HTR-8/SVneo (cell line): ENCODE measurements at regions not wholly inside any gene's neighbourhood (a gene's known extent, or its start where the extent isn't known, plus 50 kb on each side); places are given as distances from the start of the nearest gene placed in this dataset.
"Not testable (repeated sequence)": the region's sequence is repeated elsewhere in the genome, so short reads cannot be mapped to it uniquely, and the experiment has no call there.

Experiments
- DNase-seq: peaks from one replicate; pipeline ENCODE4 v3.0.0; 2011; ENCODE audit warnings: low spot score, mixed read lengths; ENCODE audit not compliant: insufficient read length
- FAIRE-seq: peaks from 2 replicates; lab custom pipeline; 2011; peaks lifted over from hg19 to GRCh38; lab: Jason Lieb, UNC

- FAIRE-seq, result no peak
- DNase-seq, result no peak
These were observed 616.7 kb downstream of the TDRD15 start for GRCh38 chr2:21740484-21740883.

DNA sequence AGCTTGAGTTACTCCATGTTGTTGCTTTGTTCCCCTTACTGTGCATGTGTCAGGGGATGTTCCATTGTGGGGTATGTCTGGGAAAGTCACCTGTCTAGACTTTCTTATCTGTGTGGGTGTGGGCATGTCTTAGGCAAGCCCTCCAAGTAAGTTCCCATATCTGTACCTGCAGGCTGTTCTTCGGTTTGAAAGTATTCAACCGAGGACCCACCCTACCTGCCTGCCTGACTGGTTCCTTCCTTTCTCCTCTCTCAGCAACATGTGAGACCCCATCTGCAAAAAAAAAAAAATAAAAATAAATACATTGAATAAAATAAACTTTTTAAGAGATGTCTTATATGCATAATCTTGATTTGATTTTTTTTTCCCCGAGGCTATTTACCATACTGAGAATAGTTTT, 622.7 kb downstream of the TDRD15 start:
- no peak for FAIRE-seq
- no peak for DNase-seq

GRCh38 chr2:21748501-21748900, 624.7 kb downstream of the TDRD15 start:
- FAIRE-seq, result no peak

GRCh38 chr2:21754164-21754788, 630.5 kb downstream of the TDRD15 start:
- DNase-seq (peak; percentile 4), FAIRE-seq (no peak)

More at GRCh38 chr2:21748501-21748900, 624.7 kb downstream of the TDRD15 start:
- DNase-seq, result no peak

DNA sequence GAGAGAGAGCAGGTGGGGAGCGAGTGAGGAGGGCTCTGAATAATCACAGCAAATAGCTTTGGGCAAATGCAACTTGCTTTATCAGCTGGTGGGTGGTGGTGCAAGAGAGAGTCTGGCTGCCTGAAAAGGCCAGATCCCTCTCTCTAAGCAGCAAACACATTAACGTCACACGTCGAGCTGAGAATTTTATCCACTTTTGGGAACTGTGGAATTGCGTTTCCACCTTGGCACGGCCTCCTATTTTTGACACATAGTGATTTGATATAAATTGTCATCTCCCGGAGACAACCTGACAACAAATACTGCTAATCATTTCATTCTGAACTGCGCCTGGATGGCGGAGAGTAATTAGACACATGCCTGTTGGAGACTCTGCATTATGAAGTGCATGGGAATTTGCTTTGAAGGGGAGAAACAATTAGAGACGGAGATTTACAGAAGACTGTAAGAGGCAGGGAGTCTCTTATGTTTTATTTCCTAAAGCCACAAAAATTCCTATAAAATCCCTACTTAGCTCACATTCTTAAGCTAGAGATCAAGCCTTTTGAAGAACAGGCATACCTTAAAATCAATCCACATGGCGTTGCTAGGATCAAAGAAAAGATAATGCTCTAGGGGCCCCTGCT, 634.1 kb downstream of the TDRD15 start:
- FAIRE-seq, result no peak
- DNase-seq, result no peak

DNA sequence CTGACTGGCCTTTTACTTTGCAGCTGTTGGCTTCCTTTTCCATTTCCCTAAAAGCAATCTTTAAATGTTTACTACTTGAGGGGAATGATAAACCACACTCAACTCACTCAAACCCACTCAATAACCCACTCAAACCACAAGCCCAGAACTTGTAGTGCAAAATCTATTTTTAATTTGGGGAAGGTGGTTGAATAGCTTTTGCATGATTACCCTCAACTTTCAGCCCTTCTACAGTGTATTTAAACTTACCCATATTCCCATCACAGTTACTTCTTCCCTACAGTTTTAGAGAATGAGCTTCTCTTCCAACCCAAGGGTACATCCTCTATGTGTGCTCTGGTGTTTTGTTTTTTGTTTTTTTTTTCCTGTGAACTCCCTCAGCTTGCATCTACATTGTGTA, 636.1 kb downstream of the TDRD15 start:
- no peak for FAIRE-seq
- no peak for DNase-seq

DNA sequence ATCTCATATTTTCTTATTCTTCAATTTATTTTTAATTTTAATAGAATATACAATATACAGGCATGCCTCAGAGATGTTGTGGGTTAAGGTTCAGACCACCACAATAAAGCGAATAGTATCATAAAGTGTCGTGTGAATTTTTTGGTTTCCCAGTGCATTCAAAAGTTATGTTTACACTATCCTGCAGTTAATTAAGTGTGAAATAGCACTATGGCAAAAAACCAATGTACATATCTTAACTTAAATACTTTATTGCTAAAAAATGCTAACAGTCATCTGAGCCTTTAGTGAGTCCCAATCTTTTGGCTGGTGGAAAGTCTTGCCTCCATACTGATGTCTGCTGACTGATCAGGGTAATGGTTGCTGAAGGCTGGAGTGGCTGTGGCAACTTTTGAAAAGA, 637.6 kb downstream of the TDRD15 start:
- no peak for FAIRE-seq

DNA sequence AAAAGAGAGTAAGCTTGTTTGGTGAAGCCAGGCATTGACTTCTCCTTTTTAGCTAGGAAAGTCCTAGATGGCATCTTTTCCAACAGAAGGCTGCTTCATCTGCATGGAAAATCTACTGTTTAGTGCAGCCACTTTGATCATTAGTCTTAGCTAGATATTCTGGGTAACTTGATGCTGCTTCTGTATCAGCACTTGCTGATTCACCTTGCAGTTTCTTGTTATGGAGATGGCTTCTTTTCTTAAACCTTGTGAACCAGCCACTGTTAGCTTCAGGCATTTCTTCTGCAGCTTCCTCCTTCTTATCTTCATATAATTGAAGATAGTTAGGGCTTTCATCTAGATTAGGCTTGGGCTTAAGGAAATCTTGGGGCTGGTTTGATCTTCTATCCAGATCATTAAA, 639.7 kb downstream of the TDRD15 start:
- FAIRE-seq (no peak), DNase-seq (no peak)

More for the DNA sequence above, 637.6 kb downstream of the TDRD15 start:
- no peak for DNase-seq

GRCh38 chr2:21770787-21771186, 647.0 kb downstream of the TDRD15 start:
- DNase-seq (no peak), FAIRE-seq (no peak)

GRCh38 chr2:21772624-21773023, 648.9 kb downstream of the TDRD15 start:
- DNase-seq (peak; percentile 18), FAIRE-seq (no peak)

GRCh38 chr2:21773168-21773567, 649.4 kb downstream of the TDRD15 start:
- FAIRE-seq (no peak), DNase-seq (no peak)

DNA sequence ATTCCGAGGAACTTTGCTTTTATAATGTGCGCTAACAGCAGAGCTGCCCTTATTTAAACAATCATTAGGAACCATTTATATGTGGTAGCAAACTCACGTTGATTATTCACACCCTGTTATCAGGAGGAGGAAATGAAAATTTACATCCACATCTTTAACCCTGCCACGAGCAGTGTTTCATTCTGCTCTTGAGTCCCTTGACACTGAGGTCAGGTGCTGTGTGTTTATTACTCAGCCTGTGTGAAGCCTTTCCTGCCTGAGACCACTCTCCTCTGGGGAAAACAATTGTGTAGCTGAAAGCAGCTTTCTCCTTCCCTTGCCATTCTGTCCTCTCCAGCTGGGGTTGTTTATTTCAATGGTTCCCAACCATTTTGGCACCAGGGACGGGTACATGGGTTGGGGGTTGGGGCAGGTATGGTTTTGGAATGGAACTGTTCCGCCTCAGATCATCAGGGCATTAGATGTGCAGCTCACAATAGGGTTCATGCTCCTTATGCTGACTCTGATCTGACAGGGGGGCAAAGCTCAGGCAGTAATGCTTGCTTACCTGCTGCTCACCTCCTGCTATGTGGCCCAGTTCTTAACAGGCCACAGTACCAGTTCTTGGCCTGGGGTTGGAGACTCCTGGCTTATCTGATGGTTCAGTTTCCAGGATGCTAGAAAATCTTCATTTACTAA, 651.1 kb downstream of the TDRD15 start:
- DNase-seq (no peak), FAIRE-seq (no peak)

GRCh38 chr2:21779786-21780185, 656.0 kb downstream of the TDRD15 start:
- DNase-seq (no peak), FAIRE-seq (no peak)

- no peak for FAIRE-seq
- no peak for DNase-seq
These were observed 658.2 kb downstream of the TDRD15 start for GRCh38 chr2:21781962-21782361.

DNA sequence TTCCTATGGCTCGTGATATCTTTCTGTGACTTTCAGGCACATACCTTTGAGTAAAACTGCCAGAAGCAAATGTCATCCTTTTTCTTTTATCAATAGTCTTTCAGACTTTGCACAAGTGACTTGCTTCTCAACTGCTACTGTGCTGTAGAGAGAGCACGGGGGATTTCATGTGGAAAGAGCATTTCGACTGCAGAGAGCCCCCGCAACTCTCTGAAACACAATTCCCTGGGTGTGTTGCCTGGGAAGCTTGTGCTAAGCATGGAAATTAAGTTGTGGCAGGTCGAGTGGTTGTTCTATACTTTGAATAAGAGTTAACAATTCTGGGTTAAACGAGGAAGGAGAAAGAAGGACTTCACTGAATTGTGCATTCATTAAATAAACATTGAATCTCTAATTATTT, 659.1 kb downstream of the TDRD15 start:
- FAIRE-seq (no peak), DNase-seq (no peak)

DNA sequence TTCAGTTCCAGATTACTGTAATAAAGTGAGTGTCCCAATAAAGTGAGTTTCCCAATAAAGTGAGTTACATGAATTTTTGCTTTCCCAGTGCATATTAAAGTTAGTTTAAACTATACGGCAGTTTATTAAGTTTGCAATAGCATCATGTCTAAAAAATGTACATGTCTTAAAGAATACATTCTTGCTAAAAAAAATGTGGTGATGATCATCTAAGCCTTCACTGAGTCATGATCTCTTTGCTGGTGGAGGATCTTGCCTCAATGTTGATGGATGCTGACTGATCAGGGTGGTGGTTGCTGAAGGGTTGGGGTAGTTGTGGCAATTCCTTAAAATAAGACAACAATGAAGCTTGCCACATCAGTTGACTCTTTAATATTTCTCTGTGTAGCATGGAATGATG, 664.2 kb downstream of the TDRD15 start:
- DNase-seq (no peak), FAIRE-seq (no peak)

DNA sequence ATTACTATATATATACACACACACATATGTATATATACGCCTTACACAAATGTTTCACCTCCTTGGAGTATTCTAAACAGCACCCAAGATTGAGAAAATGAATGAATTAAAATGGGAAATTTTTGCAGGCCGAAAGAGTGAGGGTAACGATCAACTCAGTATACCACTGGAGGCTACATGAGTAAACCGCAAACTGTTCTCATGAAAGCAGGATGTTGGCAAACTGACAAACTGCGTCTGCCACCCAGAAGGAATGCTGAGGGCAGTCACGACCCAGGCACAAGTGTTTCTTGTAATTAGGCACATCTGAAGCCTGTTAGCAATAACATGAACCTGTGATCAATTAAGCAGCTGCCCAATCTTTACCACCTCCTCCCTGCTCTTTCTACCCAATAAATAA, 666.5 kb downstream of the TDRD15 start:
- not testable (repeated sequence) for DNase-seq, FAIRE-seq

- DNase-seq, result no peak
- FAIRE-seq, result no peak
These were observed 668.8 kb downstream of the TDRD15 start for GRCh38 chr2:21792571-21792970.

DNA sequence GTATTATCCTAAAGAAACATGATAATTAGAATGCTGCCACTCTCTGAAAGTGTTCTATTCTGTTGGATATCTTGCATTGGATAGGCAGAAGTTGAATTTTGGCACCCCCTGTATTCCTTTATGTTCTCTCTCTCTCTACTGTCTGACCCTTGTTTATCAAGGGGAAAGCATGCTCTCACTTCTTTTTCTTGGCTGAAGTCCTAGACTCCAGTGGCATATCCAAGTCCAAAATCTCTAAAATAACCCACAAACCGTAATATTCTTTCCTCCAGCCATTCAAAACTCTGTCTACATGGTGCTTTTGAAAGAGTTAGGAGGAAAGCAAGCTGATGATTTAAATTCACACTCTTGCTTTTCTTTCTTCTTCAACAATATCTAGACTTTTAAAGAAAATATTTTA, 669.7 kb downstream of the TDRD15 start:
- FAIRE-seq (no peak), DNase-seq (no peak)

- no peak for FAIRE-seq
- no peak for DNase-seq
These were observed 670.8 kb downstream of the TDRD15 start for GRCh38 chr2:21794611-21795010.

- no peak for FAIRE-seq
- DNase-seq, result no peak
These were observed 676.6 kb downstream of the TDRD15 start for GRCh38 chr2:21800356-21800755.

- no peak for FAIRE-seq
- no peak for DNase-seq
These were observed 679.8 kb downstream of the TDRD15 start for GRCh38 chr2:21803550-21803949.
